Glutamatergic neuron (in vitro differentiated cells): ENCODE measurements at regions not wholly inside any gene's neighbourhood (a gene's known extent, or its start where the extent isn't known, plus 50 kb on each side); places are given as distances from the start of the nearest gene placed in this dataset.
A peak's percentile ranks its signal among the peaks of the same experiment; 100 is the strongest.

Experiments
- DNase-seq: peaks from one replicate; pipeline ENCODE4 v3.0.0; 2022
- H3K27ac Mint-ChIP-seq: one replicate; pipeline ENCODE4 v1.8.0; 2020; ENCODE audit warnings: mild to moderate bottlenecking, mixed read lengths, inconsistent platforms; ENCODE audit not compliant: unreplicated experiment
- H3K27me3 Mint-ChIP-seq: one replicate; pipeline ENCODE4 v1.8.0; 2020; ENCODE audit warnings: mild to moderate bottlenecking, moderate library complexity, mixed read lengths, inconsistent platforms; ENCODE audit not compliant: unreplicated experiment
- H3K36me3 Mint-ChIP-seq: one replicate; pipeline ENCODE4 v1.8.0; 2020; ENCODE audit warnings: mild to moderate bottlenecking, mixed read lengths, inconsistent platforms; ENCODE audit not compliant: unreplicated experiment
- H3K4me1 Mint-ChIP-seq: one replicate; pipeline ENCODE4 v1.8.0; 2020; ENCODE audit warnings: mild to moderate bottlenecking, low read depth, mixed read lengths, inconsistent platforms; ENCODE audit not compliant: unreplicated experiment
- H3K4me3 Mint-ChIP-seq: one replicate; pipeline ENCODE4 v1.8.0; 2020; ENCODE audit warnings: mild to moderate bottlenecking, mixed read lengths, inconsistent platforms; ENCODE audit not compliant: unreplicated experiment
- H3K9me3 Mint-ChIP-seq: one replicate; pipeline ENCODE4 v1.8.0; 2020; ENCODE audit warnings: mild to moderate bottlenecking, moderate library complexity, mixed read lengths, inconsistent platforms; ENCODE audit not compliant: unreplicated experiment
- TF ChIP-seq, protein P1 (sequence below): fragments of 200-600 bp; sonication (generic); IDR thresholded peaks from one replicate; pipeline ENCODE4 v1.5.0; 2021; ENCODE audit not compliant: partially characterized antibody, unreplicated experiment

DNA sequence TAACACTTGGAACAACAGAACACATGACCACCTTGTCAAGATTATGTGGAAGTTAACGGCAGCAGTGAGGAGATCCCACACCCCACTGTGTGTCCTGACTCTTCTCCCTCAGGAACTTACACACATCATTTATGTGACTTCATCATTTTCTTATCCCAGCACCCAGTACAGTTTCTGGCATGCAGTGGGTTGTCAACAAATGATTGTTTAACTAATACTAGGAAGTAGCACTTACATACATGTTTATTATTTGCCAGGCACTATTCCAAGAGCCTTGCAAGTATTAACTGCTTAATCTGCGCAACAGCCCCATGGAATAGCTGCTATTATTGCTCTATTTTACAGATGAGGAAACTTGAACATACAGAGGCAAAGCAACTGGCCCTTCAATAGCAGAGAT, 391.5 kb downstream of the TXNL1 start:
- Mint-ChIP-seq H3K4me1 (peaks cover 7% of the 10 kb centered on the region), H3K9me3 (peaks cover 2% of the 10 kb centered on the region), H3K4me3 (no peak overlapping the region), H3K36me3 (no peaks in the 10 kb centered on the region), H3K27ac (no peak overlapping the region), H3K27me3 (no peaks in the 10 kb centered on the region)
- TF ChIP-seq, protein P1, sequence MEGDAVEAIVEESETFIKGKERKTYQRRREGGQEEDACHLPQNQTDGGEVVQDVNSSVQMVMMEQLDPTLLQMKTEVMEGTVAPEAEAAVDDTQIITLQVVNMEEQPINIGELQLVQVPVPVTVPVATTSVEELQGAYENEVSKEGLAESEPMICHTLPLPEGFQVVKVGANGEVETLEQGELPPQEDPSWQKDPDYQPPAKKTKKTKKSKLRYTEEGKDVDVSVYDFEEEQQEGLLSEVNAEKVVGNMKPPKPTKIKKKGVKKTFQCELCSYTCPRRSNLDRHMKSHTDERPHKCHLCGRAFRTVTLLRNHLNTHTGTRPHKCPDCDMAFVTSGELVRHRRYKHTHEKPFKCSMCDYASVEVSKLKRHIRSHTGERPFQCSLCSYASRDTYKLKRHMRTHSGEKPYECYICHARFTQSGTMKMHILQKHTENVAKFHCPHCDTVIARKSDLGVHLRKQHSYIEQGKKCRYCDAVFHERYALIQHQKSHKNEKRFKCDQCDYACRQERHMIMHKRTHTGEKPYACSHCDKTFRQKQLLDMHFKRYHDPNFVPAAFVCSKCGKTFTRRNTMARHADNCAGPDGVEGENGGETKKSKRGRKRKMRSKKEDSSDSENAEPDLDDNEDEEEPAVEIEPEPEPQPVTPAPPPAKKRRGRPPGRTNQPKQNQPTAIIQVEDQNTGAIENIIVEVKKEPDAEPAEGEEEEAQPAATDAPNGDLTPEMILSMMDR, result no peak
- DNase-seq, result no peak

DNA sequence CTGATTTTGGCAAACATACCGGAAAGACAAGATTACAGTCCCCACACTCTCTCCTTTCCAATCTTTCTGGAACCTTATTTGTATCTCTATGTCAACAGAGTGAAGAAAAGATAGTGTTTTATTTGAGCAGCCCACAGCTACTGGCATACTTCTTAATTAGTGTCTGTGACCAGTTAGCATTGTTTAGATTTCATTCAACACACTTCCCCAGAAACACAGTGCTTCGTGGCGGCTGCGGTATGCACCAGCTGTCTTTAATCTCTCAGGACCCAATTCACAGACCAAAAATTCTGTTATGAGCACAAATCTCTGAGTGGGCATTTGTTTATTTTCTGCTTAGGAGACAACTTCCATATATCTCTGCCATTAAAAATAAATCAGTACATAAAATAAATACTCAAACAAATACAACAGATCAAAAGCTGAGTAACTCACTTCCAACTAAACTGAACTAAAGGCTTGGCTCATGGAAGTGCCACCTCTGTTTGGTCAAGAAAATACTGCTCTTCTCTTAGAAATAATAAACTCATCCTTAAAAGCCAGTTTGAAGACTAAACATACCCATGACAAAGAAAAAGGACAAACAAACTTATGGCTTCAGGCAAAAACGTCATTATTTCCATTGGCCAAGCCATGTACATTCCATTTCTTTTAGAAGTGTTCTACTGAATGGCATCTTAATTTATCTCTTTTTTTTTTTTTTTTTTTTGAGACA, 392.4 kb downstream of the TXNL1 start:
- no peak overlapping the region for H3K4me3 Mint-ChIP-seq
- H3K9me3 Mint-ChIP-seq, result peaks cover 2% of the 10 kb centered on the region
- no peaks in the 10 kb centered on the region for H3K27me3 Mint-ChIP-seq
- peaks cover 7% of the 10 kb centered on the region for H3K4me1 Mint-ChIP-seq
- DNase-seq, result no peak
- H3K27ac Mint-ChIP-seq, result peak overlapping the region; percentile 55
- TF ChIP-seq, protein P1, result no peak
- H3K36me3 Mint-ChIP-seq, result no peaks in the 10 kb centered on the region

DNA sequence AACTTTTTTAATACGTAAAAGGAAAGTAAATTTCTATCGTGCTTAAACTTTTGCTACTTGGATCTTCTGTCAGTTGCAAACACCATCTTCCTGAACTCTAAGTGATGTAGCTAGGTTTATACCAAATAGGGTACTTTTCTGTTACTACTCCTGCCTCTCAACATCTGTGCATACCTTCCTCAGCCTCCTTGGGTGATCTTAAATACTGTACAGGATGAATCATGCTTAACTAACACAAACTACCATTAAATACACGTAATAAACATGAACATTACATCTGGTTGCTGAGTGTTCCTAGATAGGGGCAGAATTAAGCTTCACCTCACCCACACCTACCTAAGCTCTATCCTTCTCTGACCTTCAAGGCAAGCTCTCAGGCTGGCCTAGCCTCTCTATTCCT, 398.0 kb downstream of the TXNL1 start:
- no peak overlapping the region for H3K27ac Mint-ChIP-seq
- H3K27me3 Mint-ChIP-seq, result no peaks in the 10 kb centered on the region
- no peaks in the 10 kb centered on the region for H3K9me3 Mint-ChIP-seq
- TF ChIP-seq, protein P1, result no peak
- peaks cover 9% of the 10 kb centered on the region for H3K4me1 Mint-ChIP-seq
- no peaks in the 10 kb centered on the region for H3K36me3 Mint-ChIP-seq
- H3K4me3 Mint-ChIP-seq, result no peak overlapping the region
- no peak for DNase-seq

DNA sequence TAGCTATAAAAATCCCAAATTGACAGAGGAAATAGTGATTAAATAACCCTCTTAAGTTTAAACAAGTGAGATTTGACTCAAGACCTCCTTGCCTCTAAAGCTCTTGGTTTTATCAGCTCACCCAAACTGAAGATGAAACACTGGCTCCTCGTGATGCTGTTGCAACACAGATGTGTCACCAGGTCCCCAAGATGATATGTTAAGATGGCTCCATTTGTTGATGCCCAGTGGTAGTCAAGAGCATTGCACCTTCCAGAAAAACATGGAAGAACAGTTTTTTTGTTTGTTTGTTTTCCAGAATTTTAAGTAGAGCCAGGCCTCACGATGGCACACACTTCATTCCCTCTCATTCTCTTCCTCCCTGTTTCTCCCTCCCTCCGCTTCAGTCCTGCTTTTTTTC, 399.8 kb downstream of the TXNL1 start:
- Mint-ChIP-seq H3K9me3 (no peaks in the 10 kb centered on the region), H3K27me3 (no peaks in the 10 kb centered on the region), H3K36me3 (no peaks in the 10 kb centered on the region), H3K4me3 (no peak overlapping the region), H3K4me1 (peaks cover 12% of the 10 kb centered on the region), H3K27ac (no peak overlapping the region)
- TF ChIP-seq, protein P1, result peak; percentile 37
- no peak for DNase-seq

DNA sequence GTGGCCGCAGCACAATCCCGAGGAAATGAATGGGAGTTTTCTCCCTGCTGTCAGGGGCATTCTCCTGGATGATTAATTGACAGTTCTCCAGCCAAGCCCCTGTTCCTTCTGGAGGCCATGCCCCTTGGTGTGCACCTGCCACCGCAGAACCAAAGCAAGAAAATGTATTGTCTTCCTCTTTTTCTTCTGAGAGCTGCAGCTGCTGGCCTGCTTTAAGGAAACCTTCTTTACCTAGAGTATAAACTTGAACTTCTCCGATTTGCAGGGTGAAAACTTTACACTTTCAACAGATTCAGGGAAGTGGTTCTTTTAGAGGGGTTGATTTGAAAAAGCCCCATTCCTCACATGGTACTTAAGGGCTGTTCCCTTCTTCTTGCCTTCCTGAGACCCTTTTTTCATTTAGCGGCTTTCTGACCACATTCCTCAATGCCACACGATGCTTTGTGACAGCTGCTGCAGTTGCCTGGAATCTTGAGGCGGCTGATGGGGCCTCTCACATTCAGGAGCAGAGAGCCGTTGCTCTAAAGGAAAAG, 402.8 kb downstream of the TXNL1 start:
- Mint-ChIP-seq H3K27ac (no peak overlapping the region), H3K4me1 (peaks cover 12% of the 10 kb centered on the region), H3K4me3 (no peak overlapping the region), H3K9me3 (peaks cover under 1% of the 10 kb centered on the region), H3K27me3 (no peaks in the 10 kb centered on the region), H3K36me3 (peaks cover 6% of the 10 kb centered on the region)
- TF ChIP-seq, protein P1, result no peak
- no peak for DNase-seq
